ENCODE measurements at regions not wholly inside any gene's neighbourhood (a gene's known extent, or its start where the extent isn't known, plus 50 kb on each side); places are given as distances from the start of the nearest gene placed in this dataset.
A peak's percentile ranks its signal among the peaks of the same experiment; 100 is the strongest.

- H2AK9ac ChIP-seq (replicated peaks; ENCODE audit: low read depth, low read length, poor library complexity): no peak overlapping the region
- no peak overlapping the region for H2BK120ac ChIP-seq (ENCODE audit: low read depth, low read length)
- CTCF ChIA-PET: no interaction called here
- POLR2A ChIA-PET (ENCODE audit: unreplicated experiment): no interaction called here
- no peak overlapping the region for H4K5ac ChIP-seq (ENCODE audit: low read depth, low read length)
- no peaks in the 10 kb centered on the region for H3K9me3 ChIP-seq (ENCODE audit: control insufficient read depth, insufficient read depth, low read length)
- H4K91ac ChIP-seq (ENCODE audit: insufficient read depth, low read depth, low read length): no peak overlapping the region
- no peak overlapping the region for H3K4me2 ChIP-seq (ENCODE audit: low read depth, low read length)
- in situ Hi-C loops (cut with MboI; ENCODE audit: low sequenced_read_pairs) (no loop called here), intact Hi-C loops (cut with micrococcal nuclease) (no loop called here), dilution Hi-C loops (cut with HindIII; ENCODE audit: low sequenced_read_pairs, unreplicated experiment) (no loop called here)
- H3K4ac ChIP-seq (ENCODE audit: low read depth, low read length): no peak overlapping the region
- H3K9ac ChIP-seq (ENCODE audit: low read depth, low read length): no peak overlapping the region
- no peak overlapping the region for H3K4me3 ChIP-seq (ENCODE audit: insufficient read depth, low read depth, low read length)
- ATAC-seq (ENCODE audit: low read depth) (no peak), DNase-seq (no peak)
- no peak overlapping the region for H3K23ac ChIP-seq (ENCODE audit: low read depth, low read length)
- H3K36me3 ChIP-seq (ENCODE audit: control insufficient read depth, insufficient read depth, low read length): no peaks in the 10 kb centered on the region
- H2BK5ac ChIP-seq (ENCODE audit: low read depth, low read length, poor library complexity, severe bottlenecking): no peak overlapping the region
- H3K9me1 ChIP-seq (ENCODE audit: insufficient read depth, low read length): peaks cover 9% of the 10 kb centered on the region
- no peak overlapping the region for H3K18ac ChIP-seq (ENCODE audit: low read depth, low read length)
- peaks cover 38% of the 10 kb centered on the region for H4K20me1 ChIP-seq (ENCODE audit: insufficient read depth, low read length)
- H2AFZ ChIP-seq (replicated peaks; ENCODE audit: low read length, poor library complexity): no peak overlapping the region
- TF ChIP-seq USF2 (IDR thresholded peaks at IDR 0.05; ENCODE audit: low read depth, low read length) (peak; percentile 55), FOS (IDR thresholded peaks at IDR 0.05; ENCODE audit: low read depth, low read length) (no peak)
- H3K14ac ChIP-seq (replicated peaks; ENCODE audit: low read depth, low read length): no peak overlapping the region
- H2BK20ac ChIP-seq (ENCODE audit: low read depth, low read length): no peak overlapping the region
- H3K27ac ChIP-seq (ENCODE audit: insufficient read depth, low read length): no peak overlapping the region
- no TSS peak for BruUV-seq (replicated peaks)
- H4K8ac ChIP-seq (ENCODE audit: low read depth in 2 of 2, low read length in 2 of 2): no peak overlapping the region
- peaks cover 37 to 87% of the 10 kb centered on the region in 2 experiments for H3K79me1 ChIP-seq (ENCODE audit: low read depth in 1 of 2, low read length in 2 of 2)
- no peak overlapping the region for H2BK15ac ChIP-seq (ENCODE audit: low read depth, low read length)
- H2AK5ac ChIP-seq (ENCODE audit: low read depth, low read length): no peak overlapping the region
- H3K4me1 ChIP-seq (ENCODE audit: control insufficient read depth, insufficient read depth, low read length): peaks cover 10% of the 10 kb centered on the region
- H3K27me3 ChIP-seq (ENCODE audit: control insufficient read depth, insufficient read depth, low read length): no peaks in the 10 kb centered on the region
- 80% methylated on average over 3 of the region's 6 CpGs; no CpG with 5 or more reads in 1 of the 2 experiments for WGBS, 2 experiments (ENCODE audit: extremely low coverage in 2 of 2, insufficient read length in 1 of 2)
- H3K56ac ChIP-seq (ENCODE audit: extremely low read depth, insufficient read depth, low read length): no peak overlapping the region
Observed at GRCh38 chr16:14321542-14321941, 250.4 kb downstream of the MRTFB start.
